Islet of Langerhans (tissue), 1 donor: ENCODE measurements at regions not wholly inside any gene's neighbourhood (a gene's known extent, or its start where the extent isn't known, plus 50 kb on each side); places are given as distances from the start of the nearest gene placed in this dataset.
"Not testable (repeated sequence)": the region's sequence is repeated elsewhere in the genome, so short reads cannot be mapped to it uniquely, and the experiment has no call there.

ENCODE experiments used
- FAIRE-seq: peaks from one replicate; lab custom pipeline; 2011; peaks lifted over from hg19 to GRCh38; lab: Jason Lieb, UNC

DNA sequence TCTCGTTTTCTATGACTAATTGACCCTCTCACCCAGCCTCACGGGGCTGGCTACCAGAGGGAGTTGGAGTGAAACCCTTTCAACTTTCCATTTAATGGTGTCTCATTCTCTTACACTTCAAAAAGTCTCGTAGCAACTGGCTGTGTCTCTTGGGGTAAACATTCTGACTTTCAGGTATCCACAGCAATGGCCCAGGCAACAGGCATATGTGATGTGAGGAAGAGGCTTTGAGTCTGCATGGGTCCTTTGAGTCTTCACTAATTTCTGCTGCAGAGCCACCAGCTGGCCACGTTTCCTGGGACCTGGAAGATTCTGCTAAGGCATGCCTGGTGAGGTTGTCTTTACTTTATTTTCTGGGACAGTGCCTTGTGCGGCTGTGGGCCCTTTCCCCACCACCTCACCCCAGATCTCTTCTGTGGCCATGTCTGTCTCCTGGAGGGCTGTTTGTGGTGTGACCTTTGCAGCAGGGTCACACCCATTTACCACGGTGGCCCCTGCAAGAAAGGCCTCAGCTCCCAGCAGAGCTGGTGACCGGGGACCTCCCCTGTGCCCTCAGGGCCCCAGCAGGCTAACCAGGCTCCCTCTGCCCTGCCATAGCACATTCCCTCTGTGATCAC, 112.5 kb upstream of the FRG1 start:
- FAIRE-seq = no peak

DNA sequence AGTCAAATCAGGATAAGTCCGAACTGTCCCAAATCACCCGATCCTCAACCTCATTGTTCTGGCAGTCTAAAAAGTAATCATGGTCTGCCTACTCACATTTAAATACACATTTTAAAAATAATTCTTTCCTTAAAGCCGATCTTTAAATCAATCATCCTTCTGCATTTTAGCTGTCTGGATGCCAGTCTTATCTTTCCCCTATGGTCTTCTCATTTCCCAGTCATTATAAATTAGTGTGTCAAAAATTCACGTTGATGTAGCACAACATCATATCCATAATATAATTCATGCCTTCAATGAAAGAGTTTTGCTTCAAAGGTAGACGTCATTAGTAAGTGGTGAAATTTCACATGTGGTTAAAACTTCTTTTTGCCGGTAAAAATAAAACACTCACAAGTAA, 108.1 kb upstream of the FRG1 start:
- FAIRE-seq = no peak

- no peak for FAIRE-seq
These were observed 106.1 kb upstream of the FRG1 start for GRCh38 chr4:189834616-189835015.

- no peak for FAIRE-seq
These were observed 105.2 kb upstream of the FRG1 start for GRCh38 chr4:189835505-189835904.

DNA sequence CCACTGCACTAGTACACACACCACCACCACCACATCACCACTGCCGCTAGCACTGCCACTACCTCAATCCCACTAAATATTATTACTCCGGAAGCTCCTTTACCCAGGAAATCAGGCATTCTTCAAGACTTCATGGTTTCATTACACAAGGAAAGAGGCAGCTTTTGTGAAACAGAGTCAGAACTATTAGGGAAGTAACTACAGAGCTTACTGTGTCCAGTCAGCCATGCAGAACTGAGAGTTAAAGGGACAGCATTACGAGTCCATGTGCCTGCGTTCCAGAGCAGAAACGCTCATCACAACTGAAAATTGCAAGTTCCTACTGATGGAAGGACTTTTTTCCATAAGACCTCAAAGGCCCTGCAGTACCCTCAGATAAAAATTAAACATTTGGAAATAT, 103.2 kb upstream of the FRG1 start:
- FAIRE-seq = no peak

- FAIRE-seq = no peak
These were observed 101.7 kb upstream of the FRG1 start for GRCh38 chr4:189838821-189839497.

GRCh38 chr4:189840356-189840755, 100.3 kb upstream of the FRG1 start:
- FAIRE-seq = no peak

DNA sequence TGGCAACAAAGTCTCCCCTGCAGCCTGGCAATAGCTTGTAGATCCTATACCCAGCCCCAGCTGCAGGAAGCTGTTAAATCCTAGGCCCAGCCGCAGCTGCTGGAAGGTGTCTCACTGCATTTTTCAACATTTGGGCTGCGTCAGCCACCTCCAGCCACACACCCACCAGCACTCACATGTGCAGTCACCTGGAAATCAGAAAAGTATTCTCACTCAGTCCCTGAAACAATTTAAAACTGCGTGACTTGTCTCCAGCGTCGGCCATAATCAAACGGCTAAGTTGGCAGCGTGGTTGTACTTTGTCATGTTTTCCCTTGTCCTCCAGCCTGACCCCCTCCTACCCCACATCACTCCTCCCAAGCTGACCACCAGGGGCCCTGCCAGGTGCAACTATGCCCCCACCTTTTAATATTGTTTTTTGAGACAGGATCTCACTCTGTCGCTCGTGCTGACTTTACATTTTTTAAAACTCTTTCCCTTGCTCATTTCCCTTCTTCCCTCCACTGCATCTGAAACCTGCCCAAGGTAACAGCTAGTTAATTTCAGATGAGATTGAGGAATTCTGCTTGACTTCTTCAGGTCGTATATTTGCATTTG, 97.2 kb upstream of the FRG1 start:
- FAIRE-seq = no peak

- FAIRE-seq = no peak
These were observed 95.4 kb upstream of the FRG1 start for GRCh38 chr4:189845145-189845846.

GRCh38 chr4:189846094-189846493, 94.6 kb upstream of the FRG1 start:
- not testable (repeated sequence) for FAIRE-seq

GRCh38 chr4:189846608-189847007, 94.1 kb upstream of the FRG1 start:
- not testable (repeated sequence) for FAIRE-seq

GRCh38 chr4:189848672-189849071, 92.0 kb upstream of the FRG1 start:
- FAIRE-seq = not testable (repeated sequence)

GRCh38 chr4:189850239-189850856, 90.3 kb upstream of the FRG1 start:
- no peak for FAIRE-seq

GRCh38 chr4:189858435-189858834, 82.2 kb upstream of the FRG1 start:
- no peak for FAIRE-seq

DNA sequence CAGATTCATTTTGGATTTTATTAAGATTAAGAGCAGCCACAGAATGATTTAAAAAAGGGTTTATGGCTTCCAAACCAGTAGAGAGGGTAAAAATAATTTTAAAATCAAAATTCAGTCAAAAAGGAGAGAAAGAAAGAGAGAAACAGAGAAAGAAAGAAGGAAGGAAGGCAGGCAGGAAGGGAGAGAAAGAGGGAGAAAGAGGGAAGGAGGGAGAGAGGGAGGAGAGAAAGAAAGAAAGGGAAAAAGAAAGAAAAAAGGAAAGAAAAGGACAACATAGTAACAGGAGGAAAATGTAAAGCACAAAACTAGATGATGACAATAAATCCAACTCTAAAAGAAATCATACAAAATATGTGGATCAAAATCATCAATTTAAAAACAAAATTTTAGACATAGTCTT, 79.6 kb upstream of the FRG1 start:
- no peak for FAIRE-seq

GRCh38 chr4:189869236-189869635, 71.4 kb upstream of the FRG1 start:
- no peak for FAIRE-seq

- FAIRE-seq = no peak
These were observed 70.0 kb upstream of the FRG1 start for GRCh38 chr4:189870511-189871234.

DNA sequence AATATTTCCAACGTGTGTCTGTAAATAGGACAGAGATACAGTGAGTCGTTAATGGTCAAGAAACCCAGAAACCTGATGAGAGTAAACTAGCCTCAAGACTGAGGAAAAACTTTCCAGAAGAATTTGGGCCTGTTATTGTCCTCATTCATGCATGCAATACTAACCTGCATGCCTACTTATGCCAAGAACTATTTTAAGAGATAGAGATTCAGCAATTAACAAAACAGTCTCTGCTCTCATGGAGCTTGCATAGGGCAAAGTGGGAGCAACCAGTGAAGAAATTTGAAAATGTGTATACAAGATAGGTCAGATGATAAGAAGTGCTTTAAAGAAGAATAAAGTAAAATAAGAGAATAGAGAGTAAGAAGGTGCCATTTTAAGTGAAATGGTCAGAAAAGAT, 66.1 kb upstream of the FRG1 start:
- no peak for FAIRE-seq

- not testable (repeated sequence) for FAIRE-seq
These were observed 59.5 kb upstream of the FRG1 start for GRCh38 chr4:189881190-189881589.

DNA sequence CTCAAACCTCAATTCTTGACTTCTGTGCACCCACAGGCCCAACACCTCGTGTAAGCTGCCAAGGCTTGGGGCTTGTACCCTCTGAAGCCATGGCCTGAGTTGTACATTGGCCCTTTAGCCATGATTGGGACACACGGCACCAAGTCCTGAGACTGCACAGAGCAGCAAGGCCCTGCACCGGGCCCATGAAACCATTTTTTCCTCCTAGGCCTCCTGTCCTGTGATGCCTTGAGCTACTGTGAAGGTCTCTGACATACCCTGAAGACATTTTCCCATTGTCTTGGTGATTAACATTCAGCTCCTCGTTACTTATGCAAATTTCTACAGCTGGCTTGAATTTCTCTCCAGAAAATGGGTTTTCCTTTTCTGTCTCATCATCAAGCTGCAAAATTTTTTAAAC, 52.3 kb upstream of the FRG1 start:
- FAIRE-seq = not testable (repeated sequence)
